ENCODE measurements at regions not wholly inside any gene's neighbourhood (a gene's known extent, or its start where the extent isn't known, plus 50 kb on each side); places are given as distances from the start of the nearest gene placed in this dataset.
"Not testable (repeated sequence)": the region's sequence is repeated elsewhere in the genome, so short reads cannot be mapped to it uniquely, and the experiment has no call there.

GRCh38 chr18:27311114-27311513, 126.0 kb upstream of the CHST9 start:
- 95 to 96% (median 95%) methylated on average over 2 of the region's 2 CpGs for WGBS, 5 donors

GRCh38 chr18:27301615-27302378, 116.7 kb upstream of the CHST9 start:
- WGBS, 5 donors = 42 to 50% (median 47%) methylated on average over 5 of the region's 5 CpGs
- intact Hi-C loops (cut with DNase I; ENCODE audit: low total_unique reads) = no loop called here

More at GRCh38 chr18:27311114-27311513, 126.0 kb upstream of the CHST9 start:
- Histone ChIP-seq H3K27me3 (no peaks in the 10 kb centered on the region), H3K9me3 (no peaks in the 10 kb centered on the region), H3K36me3 (no peaks in the 10 kb centered on the region), H3K4me1 (peaks cover 0 to 4% (median 0%) of the 10 kb centered on the region in 4 donors), H3K4me3 (no peak overlapping the region), H3K27ac (no peak overlapping the region)
- no peak for DNase-seq
- no peak for TF ChIP-seq POLR2A (IDR thresholded peaks at IDR 0.05)
- TF ChIP-seq CTCF (IDR thresholded peaks at IDR 0.05) = no peak
- TF ChIP-seq POLR2AphosphoS5 (IDR thresholded peaks at IDR 0.05) = no peak
- no peak for TF ChIP-seq EP300 (IDR thresholded peaks at IDR 0.05)
- intact Hi-C loops (cut with DNase I; ENCODE audit: low total_unique reads) = no loop called here

GRCh38 chr18:27298214-27298804, 113.2 kb upstream of the CHST9 start:
- no peak overlapping the region for H3K27ac ChIP-seq
- 65 to 81% (median 71%) methylated on average over 4 of the region's 4 CpGs for WGBS, 5 donors
- TF ChIP-seq EP300 (IDR thresholded peaks at IDR 0.05) = no peak
- no peak for TF ChIP-seq POLR2A (IDR thresholded peaks at IDR 0.05)
- TF ChIP-seq CTCF (IDR thresholded peaks at IDR 0.05) = no peak
- no peak for TF ChIP-seq POLR2AphosphoS5 (IDR thresholded peaks at IDR 0.05)
- DNase-seq = peak in 1 of 2 donors; percentile 52
- H3K9me3 ChIP-seq = no peaks in the 10 kb centered on the region
- intact Hi-C loops (cut with DNase I; ENCODE audit: low total_unique reads) = no loop called here
- H3K27me3 ChIP-seq = no peaks in the 10 kb centered on the region
- H3K36me3 ChIP-seq = no peaks in the 10 kb centered on the region
- H3K4me1 ChIP-seq = no peaks in the 10 kb centered on the region
- H3K4me3 ChIP-seq = no peak overlapping the region

More at GRCh38 chr18:27301615-27302378, 116.7 kb upstream of the CHST9 start:
- H3K27ac ChIP-seq = no peak overlapping the region
- H3K9me3 ChIP-seq = no peaks in the 10 kb centered on the region
- TF ChIP-seq POLR2AphosphoS5 (IDR thresholded peaks at IDR 0.05) (no peak), POLR2A (IDR thresholded peaks at IDR 0.05) (no peak), CTCF (IDR thresholded peaks at IDR 0.05) (no peak), EP300 (IDR thresholded peaks at IDR 0.05) (no peak)
- no peak for DNase-seq
- H3K27me3 ChIP-seq = no peaks in the 10 kb centered on the region
- no peaks in the 10 kb centered on the region for H3K36me3 ChIP-seq
- no peak overlapping the region for H3K4me3 ChIP-seq
- no peaks in the 10 kb centered on the region for H3K4me1 ChIP-seq

- H3K9me3 ChIP-seq; H3K4me1 ChIP-seq; H3K27ac ChIP-seq; intact Hi-C loops (cut with DNase I; ENCODE audit: low total_unique reads); DNase-seq; H3K27me3 ChIP-seq; H3K4me3 ChIP-seq; H3K36me3 ChIP-seq: not testable (repeated sequence)
- 76 to 90% (median 79%) methylated on average over 2 of the region's 2 CpGs for WGBS, 5 donors
Observed at GRCh38 chr18:27285973-27286562, 101.0 kb upstream of the CHST9 start.
